NOMO-1 treated with dmso at 0.1 percent for 144 hours (cell line): ENCODE measurements at regions not wholly inside any gene's neighbourhood (a gene's known extent, or its start where the extent isn't known, plus 50 kb on each side); places are given as distances from the start of the nearest gene placed in this dataset.
"Not testable (repeated sequence)": the region's sequence is repeated elsewhere in the genome, so short reads cannot be mapped to it uniquely, and the experiment has no call there.

Experiments used
- DNase-seq: peaks from one replicate; lab custom pipeline; 2025; ENCODE audit not compliant: unreplicated experiment; lab: John Stamatoyannopoulos, UW

GRCh38 chr4:104662269-104662668, 167.6 kb upstream of the CXXC4 start:
- not testable (repeated sequence) for DNase-seq

GRCh38 chr4:104677116-104677515, 182.4 kb upstream of the CXXC4 start:
- DNase-seq, result no peak

GRCh38 chr4:104682311-104682710, 187.6 kb upstream of the CXXC4 start:
- no peak for DNase-seq

- DNase-seq, result no peak
Measured at GRCh38 chr4:104693601-104694201, 199.0 kb upstream of the CXXC4 start.

- no peak for DNase-seq
Measured at GRCh38 chr4:104716584-104716983, 221.9 kb upstream of the CXXC4 start.

GRCh38 chr4:104719539-104720230, 225.0 kb upstream of the CXXC4 start:
- DNase-seq, result no peak

GRCh38 chr4:104722467-104722866, 227.8 kb upstream of the CXXC4 start:
- peak; percentile 2 for DNase-seq

- peak; percentile 3 for DNase-seq
Measured at GRCh38 chr4:104726002-104726401, 231.3 kb upstream of the CXXC4 start.

- no peak for DNase-seq
Measured at GRCh38 chr4:104727643-104728042, 232.9 kb upstream of the CXXC4 start.

- DNase-seq, result no peak
Measured at GRCh38 chr4:104728380-104729122, 233.9 kb upstream of the CXXC4 start.

GRCh38 chr4:104732766-104733165, 238.1 kb upstream of the CXXC4 start:
- DNase-seq, result no peak

GRCh38 chr4:104735174-104735573, 240.5 kb upstream of the CXXC4 start:
- no peak for DNase-seq

GRCh38 chr4:104740161-104740560, 245.5 kb upstream of the CXXC4 start:
- DNase-seq, result no peak

GRCh38 chr4:104743215-104743653, 248.5 kb upstream of the CXXC4 start:
- peak; percentile 50 for DNase-seq

- DNase-seq, result no peak
Measured at GRCh38 chr4:104747635-104748034, 252.9 kb upstream of the CXXC4 start.

- peak; percentile 21 for DNase-seq
Measured at GRCh38 chr4:104749062-104749461, 254.4 kb upstream of the CXXC4 start.

GRCh38 chr4:104750008-104750407, 255.3 kb upstream of the CXXC4 start:
- DNase-seq, result no peak

- DNase-seq, result no peak
Measured at GRCh38 chr4:104751468-104751867, 256.8 kb upstream of the CXXC4 start.

- no peak for DNase-seq
Measured at GRCh38 chr4:104752337-104752736, 257.6 kb upstream of the CXXC4 start.

- DNase-seq, result peak; percentile 2
Measured at GRCh38 chr4:104756837-104757236, 262.1 kb upstream of the CXXC4 start.

- DNase-seq, result peak; percentile 9
Measured at GRCh38 chr4:104758574-104758973, 263.9 kb upstream of the CXXC4 start.
